ENCODE measurements at regions not wholly inside any gene's neighbourhood (a gene's known extent, or its start where the extent isn't known, plus 50 kb on each side); places are given as distances from the start of the nearest gene placed in this dataset.

- no peak overlapping the region for H3K4me3 ChIP-seq (ENCODE audit: low read length in 3 of 3)
- H3K9me3 ChIP-seq (ENCODE audit: control insufficient read depth in 2 of 3, insufficient read depth in 1 of 3, low read length in 3 of 3) = no peaks in the 10 kb centered on the region
- no peak overlapping the region for H3K27ac ChIP-seq (ENCODE audit: low read depth in 2 of 2, low read length in 2 of 2)
- DNase-seq (no peak), FAIRE-seq (no peak)
- no peaks in the 10 kb centered on the region for H3K27me3 ChIP-seq (ENCODE audit: control insufficient read depth, insufficient read depth, low read length)
- intact Hi-C loops (cut with DNase I) = no loop called here
- TF ChIP-seq CTCF (IDR thresholded peaks at IDR 0.05; ENCODE audit: borderline replicate concordance, extremely low read depth, insufficient read depth) = no peak
- no peak overlapping the region for H3K9ac ChIP-seq (ENCODE audit: low read length in 3 of 3)
- H3K36me3 ChIP-seq (ENCODE audit: control insufficient read depth in 2 of 3, insufficient read depth in 3 of 3, low read length in 3 of 3) = no peaks in the 10 kb centered on the region
- H3K4me1 ChIP-seq (ENCODE audit: control insufficient read depth in 2 of 3, insufficient read depth in 2 of 3, low read depth in 1 of 3, low read length in 3 of 3) = no peaks in the 10 kb centered on the region
Measured at GRCh38 chr4:55749666-55750065, 69.9 kb upstream of the EXOC1L start.

- H3K27ac ChIP-seq (ENCODE audit: low read depth in 2 of 2, low read length in 2 of 2) = no peak overlapping the region
- no peaks in the 10 kb centered on the region for H3K9me3 ChIP-seq (ENCODE audit: control insufficient read depth in 2 of 3, insufficient read depth in 1 of 3, low read length in 3 of 3)
- H3K27me3 ChIP-seq (ENCODE audit: control insufficient read depth, insufficient read depth, low read length) = no peaks in the 10 kb centered on the region
- H3K9ac ChIP-seq (ENCODE audit: low read length in 3 of 3) = no peak overlapping the region
- no peak for TF ChIP-seq CTCF (IDR thresholded peaks at IDR 0.05; ENCODE audit: borderline replicate concordance, extremely low read depth, insufficient read depth)
- intact Hi-C loops (cut with DNase I) = no loop called here
- FAIRE-seq (no peak), DNase-seq (no peak)
- no peaks in the 10 kb centered on the region for H3K36me3 ChIP-seq (ENCODE audit: control insufficient read depth in 2 of 3, insufficient read depth in 3 of 3, low read length in 3 of 3)
- no peak overlapping the region for H3K4me3 ChIP-seq (ENCODE audit: low read length in 3 of 3)
- no peaks in the 10 kb centered on the region for H3K4me1 ChIP-seq (ENCODE audit: control insufficient read depth in 2 of 3, insufficient read depth in 2 of 3, low read depth in 1 of 3, low read length in 3 of 3)
Measured at GRCh38 chr4:55752810-55753209, 66.8 kb upstream of the EXOC1L start.

DNA sequence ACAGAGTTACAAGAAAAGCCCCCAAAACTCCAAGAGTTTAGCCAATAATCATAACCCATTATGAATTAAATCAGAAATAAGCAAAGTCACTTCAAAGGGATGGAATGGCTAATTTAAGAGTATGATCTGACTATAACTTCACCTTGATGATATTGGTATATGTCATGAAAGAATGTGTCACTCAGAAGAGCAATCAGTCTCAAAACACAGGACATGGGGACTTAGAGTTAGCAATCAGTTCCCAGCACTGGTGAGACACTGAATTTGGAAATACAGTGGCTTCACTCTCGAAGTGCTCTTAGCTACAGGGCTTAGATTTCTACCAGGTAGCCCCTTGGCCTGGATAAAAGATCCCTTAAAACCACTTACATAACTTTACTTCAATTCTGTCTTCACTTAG, 65.7 kb upstream of the EXOC1L start:
- Histone ChIP-seq H3K27me3 (ENCODE audit: control insufficient read depth, insufficient read depth, low read length) (no peaks in the 10 kb centered on the region), H3K27ac (ENCODE audit: low read depth in 2 of 2, low read length in 2 of 2) (no peak overlapping the region), H3K36me3 (ENCODE audit: control insufficient read depth in 2 of 3, insufficient read depth in 3 of 3, low read length in 3 of 3) (no peaks in the 10 kb centered on the region), H3K9ac (ENCODE audit: low read length in 3 of 3) (no peak overlapping the region), H3K4me3 (ENCODE audit: low read length in 3 of 3) (no peak overlapping the region), H3K9me3 (ENCODE audit: control insufficient read depth in 2 of 3, insufficient read depth in 1 of 3, low read length in 3 of 3) (no peaks in the 10 kb centered on the region), H3K4me1 (ENCODE audit: control insufficient read depth in 2 of 3, insufficient read depth in 2 of 3, low read depth in 1 of 3, low read length in 3 of 3) (peaks cover 0 to 3% (median 0%) of the 10 kb centered on the region in 3 donors)
- DNase-seq = no peak
- TF ChIP-seq CTCF (IDR thresholded peaks at IDR 0.05; ENCODE audit: borderline replicate concordance, extremely low read depth, insufficient read depth) = no peak
- intact Hi-C loops (cut with DNase I) = no loop called here
- FAIRE-seq = no peak

GRCh38 chr4:55754754-55755350, 64.7 kb upstream of the EXOC1L start:
- no peak for TF ChIP-seq CTCF (IDR thresholded peaks at IDR 0.05; ENCODE audit: borderline replicate concordance, extremely low read depth, insufficient read depth)
- no peak overlapping the region for H3K9ac ChIP-seq (ENCODE audit: low read length in 3 of 3)
- DNase-seq = no peak
- H3K27ac ChIP-seq (ENCODE audit: low read depth in 2 of 2, low read length in 2 of 2) = no peak overlapping the region
- intact Hi-C loops (cut with DNase I) = no loop called here
- no peak overlapping the region for H3K4me3 ChIP-seq (ENCODE audit: low read length in 3 of 3)
- no peaks in the 10 kb centered on the region for H3K9me3 ChIP-seq (ENCODE audit: control insufficient read depth in 2 of 3, insufficient read depth in 1 of 3, low read length in 3 of 3)
- FAIRE-seq = no peak
- peaks cover 0 to 3% (median 0%) of the 10 kb centered on the region in 3 donors for H3K4me1 ChIP-seq (ENCODE audit: control insufficient read depth in 2 of 3, insufficient read depth in 2 of 3, low read depth in 1 of 3, low read length in 3 of 3)
- no peaks in the 10 kb centered on the region for H3K27me3 ChIP-seq (ENCODE audit: control insufficient read depth, insufficient read depth, low read length)
- no peaks in the 10 kb centered on the region for H3K36me3 ChIP-seq (ENCODE audit: control insufficient read depth in 2 of 3, insufficient read depth in 3 of 3, low read length in 3 of 3)

Data from kidney (tissue), 13 donors.